HuH-7 (cell line): ENCODE measurements at regions not wholly inside any gene's neighbourhood (a gene's known extent, or its start where the extent isn't known, plus 50 kb on each side); places are given as distances from the start of the nearest gene placed in this dataset.
"Not testable (repeated sequence)": the region's sequence is repeated elsewhere in the genome, so short reads cannot be mapped to it uniquely, and the experiment has no call there.

Experiments
- DNase-seq: peaks from one replicate; pipeline ENCODE4 v3.0.0; 2011; ENCODE audit warnings: low spot score

GRCh38 chr22:49697047-49697446 lies 130.6 kb downstream of the BRD1 start:
- no peak for DNase-seq

- no peak for DNase-seq
These were observed 133.0 kb downstream of the BRD1 start for GRCh38 chr22:49694462-49695260.

DNA sequence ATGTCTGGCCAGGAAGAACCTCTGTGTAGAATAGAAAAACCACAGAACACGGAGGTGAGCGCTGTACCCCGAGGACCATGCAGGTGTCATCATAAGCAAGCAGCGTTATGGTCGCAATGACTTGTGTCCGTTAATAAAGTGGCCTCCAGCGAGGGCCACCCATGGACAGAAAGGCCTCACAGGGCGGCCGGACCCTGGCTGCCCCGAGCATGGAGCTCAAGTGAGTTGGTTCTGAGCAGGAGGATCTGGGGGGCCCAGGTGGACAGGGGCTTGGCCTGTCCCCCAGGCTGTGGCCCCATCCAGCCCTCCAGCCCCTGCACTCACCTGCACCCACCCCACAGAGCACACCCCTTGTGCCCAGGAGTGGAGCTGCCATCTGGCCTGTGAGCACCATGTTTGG lies 133.8 kb downstream of the BRD1 start:
- DNase-seq = no peak

- no peak for DNase-seq
These were observed 134.3 kb downstream of the BRD1 start for GRCh38 chr22:49693416-49693815.

GRCh38 chr22:49692499-49693225 lies 135.0 kb downstream of the BRD1 start:
- no peak for DNase-seq

DNA sequence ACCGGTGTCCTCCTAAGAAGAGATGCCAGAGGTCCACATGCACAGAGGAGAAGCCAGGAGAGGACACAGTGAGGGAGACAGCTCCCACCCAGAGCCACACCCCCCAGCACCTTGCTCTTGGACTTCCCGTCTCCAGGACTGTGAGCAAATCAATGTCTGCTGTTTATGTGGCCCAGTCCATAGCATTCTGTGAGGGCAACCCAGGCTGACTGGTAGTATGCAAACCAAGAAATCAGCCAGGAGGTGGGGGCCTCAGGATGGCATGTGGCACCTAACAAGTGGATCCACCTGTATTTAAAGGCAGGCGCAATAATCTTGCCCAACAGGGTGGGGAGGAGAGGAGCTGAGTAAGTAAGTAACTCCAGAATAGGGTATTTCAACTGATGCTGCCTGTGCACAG lies 136.4 kb downstream of the BRD1 start:
- DNase-seq = no peak

GRCh38 chr22:49690454-49690853 lies 137.2 kb downstream of the BRD1 start:
- no peak for DNase-seq

DNA sequence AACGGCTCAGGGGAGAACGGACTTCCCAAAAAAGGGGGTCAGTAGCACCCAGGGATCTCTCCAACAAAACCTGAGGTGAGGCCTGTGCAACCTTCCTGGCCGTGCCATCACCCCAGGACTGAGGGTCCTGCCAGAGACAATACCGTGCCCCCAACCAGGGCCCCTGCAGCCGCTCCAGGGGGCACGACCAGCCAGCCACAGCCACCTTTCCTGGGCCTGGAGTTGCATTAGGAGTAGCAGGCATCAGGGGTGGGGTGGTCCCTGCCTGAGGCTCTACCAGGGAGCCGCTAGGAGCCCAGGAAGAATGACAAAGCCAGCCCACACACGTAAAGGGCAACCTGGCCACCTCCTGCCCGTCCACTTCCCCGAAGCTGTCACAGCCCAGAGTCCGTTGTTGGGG lies 137.8 kb downstream of the BRD1 start:
- no peak for DNase-seq

DNA sequence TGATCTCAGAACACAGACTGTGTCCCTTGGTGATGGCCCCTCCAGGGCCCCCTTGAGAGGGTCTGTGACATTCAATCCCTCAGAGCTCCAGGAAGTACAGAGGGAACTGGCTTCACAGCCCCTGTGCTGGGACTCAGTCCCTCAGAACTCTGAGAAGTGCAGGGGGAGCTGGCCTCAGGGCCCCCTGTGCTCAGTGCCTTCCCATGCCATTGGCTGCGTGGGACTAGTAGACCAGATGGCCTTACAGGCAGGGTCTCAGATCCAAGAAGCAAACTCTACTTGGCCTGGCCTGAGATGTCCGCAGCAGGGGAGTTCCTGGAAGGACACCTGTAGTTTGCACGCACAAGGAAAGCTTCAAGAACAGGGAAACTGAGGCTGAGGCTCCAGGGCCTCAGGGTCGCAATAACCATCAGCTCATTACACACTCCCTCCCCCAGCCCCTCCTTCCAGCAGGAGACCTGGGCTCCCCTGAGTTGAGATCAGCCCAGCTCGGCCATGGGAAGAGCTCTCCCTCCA lies 138.4 kb downstream of the BRD1 start:
- DNase-seq = no peak

DNA sequence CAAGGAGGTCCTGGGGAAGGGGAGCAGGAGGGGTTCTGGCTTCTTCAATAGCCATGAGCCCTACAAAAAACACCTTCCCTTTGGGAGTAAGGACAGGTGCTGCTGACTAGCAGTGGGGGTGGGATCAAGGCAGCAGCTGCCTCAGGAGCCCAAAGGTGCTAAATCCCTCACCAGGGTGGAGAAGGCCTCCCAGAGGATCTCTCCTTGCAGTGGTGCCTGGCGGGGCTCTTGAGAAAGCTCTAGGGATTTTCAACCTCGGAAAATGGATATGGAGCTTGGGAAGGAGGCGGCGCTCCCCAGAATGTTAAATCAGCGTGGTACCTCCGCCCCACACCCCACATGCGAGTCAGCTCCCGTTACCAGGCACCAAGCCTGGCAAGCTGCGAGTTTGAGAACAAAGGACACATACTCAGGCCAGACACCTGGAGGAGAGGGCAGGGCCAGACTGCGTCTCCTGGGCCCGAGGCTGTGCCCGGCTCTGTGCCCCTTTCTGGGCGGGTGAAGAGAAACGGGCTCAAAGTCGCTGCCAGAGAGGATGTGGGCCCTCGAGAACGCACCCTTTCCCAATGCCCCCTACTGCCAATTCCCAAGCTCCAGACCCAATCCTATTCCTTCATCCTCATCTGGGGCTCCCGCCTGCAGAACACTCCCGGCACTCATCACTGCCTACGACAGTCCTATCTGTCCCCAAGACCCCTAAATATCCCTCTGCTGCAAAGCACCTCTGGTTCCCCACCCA lies 139.0 kb downstream of the BRD1 start:
- DNase-seq = no peak

GRCh38 chr22:49687786-49688515 lies 139.7 kb downstream of the BRD1 start:
- DNase-seq = no peak

- DNase-seq = no peak
These were observed 140.3 kb downstream of the BRD1 start for GRCh38 chr22:49687333-49687732.

DNA sequence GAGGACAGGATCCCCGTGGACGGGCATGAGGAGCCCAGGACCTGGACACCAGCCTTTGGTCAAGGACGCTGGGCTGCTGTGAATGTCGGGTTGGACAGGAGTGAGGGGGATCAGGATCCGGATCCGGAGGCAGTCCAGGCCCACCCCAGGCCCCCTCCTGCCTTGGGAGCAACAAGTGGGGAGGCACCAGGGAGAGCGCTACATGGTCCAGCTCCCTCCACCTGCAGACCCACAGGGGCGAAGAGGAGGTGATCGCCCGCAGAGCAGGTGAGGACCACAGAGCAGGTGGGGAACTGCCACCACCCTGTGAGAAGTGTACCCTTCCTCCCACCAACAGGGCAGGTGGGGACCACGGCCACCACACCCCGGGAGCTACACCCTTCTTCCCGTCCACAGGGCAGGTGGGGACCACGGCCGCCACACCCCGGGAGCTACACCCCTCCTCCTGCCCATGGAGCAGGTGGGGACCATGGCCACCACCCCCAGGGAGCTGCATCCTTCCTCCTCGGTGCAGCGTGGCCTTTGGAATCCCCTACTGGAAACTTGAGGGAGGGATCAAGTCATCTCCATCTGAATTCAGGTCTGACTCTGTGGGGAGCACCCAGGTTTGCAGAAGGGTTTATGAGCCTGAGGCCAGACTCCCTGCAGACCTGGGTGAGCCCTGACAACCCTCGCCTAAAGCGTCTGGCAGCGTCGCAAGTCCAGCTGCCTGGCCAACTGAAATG lies 141.0 kb downstream of the BRD1 start:
- no peak for DNase-seq

GRCh38 chr22:49685686-49686085 lies 142.0 kb downstream of the BRD1 start:
- no peak for DNase-seq

DNA sequence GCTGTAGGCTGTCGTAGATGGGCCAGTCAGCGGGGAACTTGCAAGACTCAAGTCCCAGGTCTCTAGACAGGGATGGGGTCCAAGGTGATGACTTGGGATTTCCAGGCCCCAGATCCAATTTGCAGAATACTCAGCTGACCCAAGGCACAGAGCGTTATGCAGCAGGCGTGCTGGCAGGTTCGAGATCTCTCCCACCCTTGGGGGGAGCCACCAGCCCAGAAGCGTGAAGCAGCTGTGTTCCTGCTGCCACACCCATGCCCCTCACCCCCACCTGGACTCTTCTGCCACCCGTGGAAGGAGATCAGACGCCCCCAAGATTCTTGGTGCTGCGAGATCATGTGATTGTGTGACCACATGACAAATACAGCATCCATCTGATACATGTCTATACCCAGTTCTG lies 142.6 kb downstream of the BRD1 start:
- no peak for DNase-seq

DNA sequence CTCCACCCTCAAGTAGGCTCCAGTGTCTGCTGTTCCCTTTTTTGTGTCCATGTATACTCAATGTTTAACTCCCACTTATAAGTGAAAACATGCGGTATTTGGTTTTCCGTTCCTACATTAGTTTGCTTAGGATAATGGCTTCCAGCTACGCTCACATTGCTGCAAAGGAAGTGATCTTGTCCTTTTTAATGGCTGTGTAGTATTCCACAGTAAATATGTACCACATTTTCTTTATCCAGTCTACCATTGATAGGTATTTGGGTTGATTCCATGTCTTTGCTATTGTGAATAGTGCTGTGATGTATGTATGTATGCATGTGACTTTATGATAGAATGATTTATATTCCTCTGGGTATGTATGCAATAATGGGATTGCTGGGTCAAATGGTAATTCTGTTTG lies 144.6 kb downstream of the BRD1 start:
- DNase-seq = no peak

DNA sequence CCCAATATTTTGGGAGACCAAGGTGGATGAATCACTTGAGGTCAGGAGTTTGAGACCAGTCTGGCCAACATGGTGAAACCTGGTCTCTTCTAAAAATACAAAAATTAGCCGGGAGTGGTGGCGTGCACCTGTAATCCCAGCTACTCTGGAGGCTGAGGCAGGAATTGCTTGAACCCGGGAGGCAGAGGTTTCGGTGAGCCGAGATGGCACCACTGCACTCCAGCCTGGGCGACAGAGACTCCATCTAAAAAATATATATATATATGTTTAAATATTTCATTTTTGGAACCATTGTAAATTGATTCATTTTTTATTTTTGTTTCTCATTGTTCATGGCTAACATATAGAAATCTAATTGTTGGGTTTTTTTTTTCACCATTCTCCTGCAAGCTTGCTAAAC lies 146.9 kb downstream of the BRD1 start:
- DNase-seq = not testable (repeated sequence)

GRCh38 chr22:49678842-49679170 lies 148.9 kb downstream of the BRD1 start:
- DNase-seq = no peak

GRCh38 chr22:49678137-49678841 lies 149.4 kb downstream of the BRD1 start:
- DNase-seq = no peak

DNA sequence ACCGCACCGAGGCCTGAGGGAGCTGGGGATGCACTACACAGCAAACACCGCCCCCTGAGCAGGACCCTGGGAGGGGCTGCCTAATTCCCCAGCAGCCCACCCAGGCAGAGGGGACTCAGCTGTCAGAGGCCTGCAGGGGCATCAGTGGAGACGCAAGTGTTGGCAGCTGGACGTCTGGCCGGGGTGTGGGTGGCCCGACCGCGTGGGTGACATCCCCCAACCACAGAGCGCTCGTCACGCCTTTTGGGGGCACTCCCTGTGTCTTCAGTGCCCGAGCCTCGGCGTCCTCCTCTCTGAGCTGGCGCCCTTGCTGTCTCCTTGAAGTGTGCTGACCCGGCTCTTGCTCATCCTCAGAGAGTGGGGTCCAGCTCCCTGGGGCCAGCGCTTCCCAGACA lies 150.2 kb downstream of the BRD1 start:
- no peak for DNase-seq
